ENCODE measurements at regions not wholly inside any gene's neighbourhood (a gene's known extent, or its start where the extent isn't known, plus 50 kb on each side); places are given as distances from the start of the nearest gene placed in this dataset.
A peak's percentile ranks its signal among the peaks of the same experiment; 100 is the strongest.
"Not testable (repeated sequence)": the region's sequence is repeated elsewhere in the genome, so short reads cannot be mapped to it uniquely, and the experiment has no call there.

DNA sequence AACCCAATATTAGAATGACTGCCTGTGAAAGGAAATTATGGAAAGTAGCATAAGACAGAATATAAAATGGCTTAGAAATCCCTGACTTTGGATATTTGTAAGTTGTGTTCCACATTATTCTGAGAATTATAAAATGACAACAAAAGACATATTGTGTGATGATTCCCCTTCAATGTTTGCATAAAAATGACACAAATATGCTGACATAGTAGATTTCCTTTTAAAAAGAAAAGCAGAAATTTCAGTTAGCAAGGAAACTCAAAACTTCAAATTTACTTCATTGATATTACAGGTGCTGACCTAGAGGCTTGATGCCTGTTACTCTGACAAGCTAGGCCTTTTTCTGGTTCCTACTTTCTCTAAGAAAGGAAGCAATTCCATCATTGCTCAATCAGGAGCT lies 816.9 kb upstream of the HS3ST5 start:
- Histone ChIP-seq H3K9me3 (ENCODE audit: control insufficient read depth in 5 of 5, low read length in 5 of 5) (peaks cover 0 to 7% (median 0%) of the 10 kb centered on the region in 5 donors), H3K4me3 (ENCODE audit: low read depth in 1 of 5, low read length in 5 of 5) (no peak overlapping the region), H3K27me3 (ENCODE audit: control insufficient read depth in 5 of 5, insufficient read depth in 4 of 5, low read length in 5 of 5) (no peaks in the 10 kb centered on the region), H3K27ac (ENCODE audit: low read depth, low read length) (no peak overlapping the region), H3K9ac (ENCODE audit: low read length in 5 of 5) (no peak overlapping the region), H3K36me3 (ENCODE audit: control insufficient read depth in 5 of 5, insufficient read depth in 5 of 5, low read length in 5 of 5) (no peaks in the 10 kb centered on the region), H3K4me1 (ENCODE audit: control insufficient read depth in 5 of 5, insufficient read depth in 5 of 5, low read length in 5 of 5) (no peaks in the 10 kb centered on the region)

DNA sequence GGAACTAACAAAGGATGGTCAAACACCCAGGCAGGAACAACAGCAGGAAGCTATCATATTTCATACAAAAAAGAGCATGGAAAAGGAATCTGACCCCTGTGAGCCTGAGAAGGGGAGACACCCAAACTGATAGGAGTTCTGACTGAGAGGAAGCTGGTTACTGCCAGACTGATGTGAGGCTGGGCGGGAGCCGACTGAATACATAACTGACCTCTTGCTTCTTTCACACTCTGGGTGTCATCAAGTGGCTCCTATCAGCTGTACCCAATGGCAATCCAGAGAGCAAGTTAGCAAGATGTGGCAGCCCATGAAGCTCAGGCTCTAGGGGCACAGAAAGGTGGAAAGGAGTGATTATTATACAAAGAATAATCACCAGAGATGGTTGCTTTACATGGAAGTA lies 795.1 kb upstream of the HS3ST5 start:
- Histone ChIP-seq H3K9me3 (ENCODE audit: control insufficient read depth in 5 of 5, low read length in 5 of 5) (no peaks in the 10 kb centered on the region), H3K27ac (ENCODE audit: low read depth, low read length) (no peak overlapping the region), H3K27me3 (ENCODE audit: control insufficient read depth in 5 of 5, insufficient read depth in 4 of 5, low read length in 5 of 5) (no peaks in the 10 kb centered on the region), H3K9ac (ENCODE audit: low read length in 5 of 5) (no peak overlapping the region), H3K4me1 (ENCODE audit: control insufficient read depth in 5 of 5, insufficient read depth in 5 of 5, low read length in 5 of 5) (no peaks in the 10 kb centered on the region), H3K36me3 (ENCODE audit: control insufficient read depth in 5 of 5, insufficient read depth in 5 of 5, low read length in 5 of 5) (no peaks in the 10 kb centered on the region), H3K4me3 (ENCODE audit: low read depth in 1 of 5, low read length in 5 of 5) (no peak overlapping the region)

DNA sequence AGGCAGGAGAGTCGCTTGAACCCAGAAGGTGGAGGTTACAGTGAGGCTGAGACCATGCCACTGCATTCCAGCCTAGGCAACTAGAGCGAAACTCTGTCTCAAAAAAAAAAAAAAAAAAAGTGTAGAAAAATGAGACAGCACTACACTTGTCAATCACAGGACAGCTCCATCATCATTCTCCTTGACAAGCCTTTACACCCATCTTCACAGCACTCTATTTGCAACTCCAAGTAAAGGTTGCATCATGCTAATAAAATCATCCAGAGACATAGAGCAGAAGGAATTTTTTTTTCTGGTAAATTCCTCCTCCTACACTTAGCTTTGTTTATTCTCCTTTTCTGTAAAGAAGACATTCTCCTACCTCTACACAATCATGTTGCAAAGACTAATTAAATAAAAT lies 791.0 kb upstream of the HS3ST5 start:
- Histone ChIP-seq H3K36me3 (ENCODE audit: control insufficient read depth in 5 of 5, insufficient read depth in 5 of 5, low read length in 5 of 5) (no peaks in the 10 kb centered on the region), H3K9me3 (ENCODE audit: control insufficient read depth in 5 of 5, low read length in 5 of 5) (peaks cover 0 to 8% (median 0%) of the 10 kb centered on the region in 5 donors), H3K4me3 (ENCODE audit: low read depth in 1 of 5, low read length in 5 of 5) (no peak overlapping the region), H3K4me1 (ENCODE audit: control insufficient read depth in 5 of 5, insufficient read depth in 5 of 5, low read length in 5 of 5) (peaks cover 0 to 6% (median 3%) of the 10 kb centered on the region in 5 donors), H3K9ac (ENCODE audit: low read length in 5 of 5) (no peak overlapping the region), H3K27ac (ENCODE audit: low read depth, low read length) (no peak overlapping the region), H3K27me3 (ENCODE audit: control insufficient read depth in 5 of 5, insufficient read depth in 4 of 5, low read length in 5 of 5) (no peaks in the 10 kb centered on the region)

DNA sequence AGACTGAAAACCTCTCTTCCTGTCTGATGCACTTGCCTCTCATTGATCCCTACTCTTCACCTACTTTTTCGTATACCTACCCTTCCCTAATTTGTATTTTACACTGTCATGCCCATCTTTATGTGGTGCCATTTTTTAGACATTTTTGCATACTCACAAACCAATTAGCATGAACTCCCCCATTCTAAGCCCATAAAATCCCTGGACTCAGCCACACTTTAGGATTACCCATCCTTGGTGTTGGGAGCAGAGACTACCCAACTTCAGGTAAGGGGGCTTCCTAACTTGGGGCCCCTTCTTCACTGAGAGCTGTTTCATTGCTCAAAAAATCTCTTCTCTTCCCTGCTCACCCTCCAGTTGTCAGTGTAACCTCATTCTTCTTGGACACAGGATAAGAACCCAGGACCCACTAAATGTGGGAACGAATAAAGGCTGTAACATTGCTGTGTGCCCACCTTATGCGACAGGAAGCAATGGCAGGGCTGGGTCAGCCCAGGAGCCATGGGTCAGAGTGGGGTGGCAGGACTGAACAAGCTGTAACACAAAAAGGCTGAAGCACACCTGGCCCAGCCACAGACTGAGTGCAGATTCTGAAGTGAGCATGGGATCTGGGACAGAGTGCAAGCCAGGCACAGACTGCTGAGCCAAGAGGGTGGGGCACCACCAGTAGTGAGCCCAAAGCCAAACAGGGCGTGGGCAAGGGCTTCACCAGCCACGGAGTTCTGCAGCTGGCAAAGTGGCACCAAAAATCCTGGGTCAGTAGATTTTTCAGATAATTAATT lies 789.1 kb upstream of the HS3ST5 start:
- Histone ChIP-seq H3K4me1 (ENCODE audit: control insufficient read depth in 5 of 5, insufficient read depth in 5 of 5, low read length in 5 of 5) (peaks cover 0 to 6% (median 3%) of the 10 kb centered on the region in 5 donors), H3K27me3 (ENCODE audit: control insufficient read depth in 5 of 5, insufficient read depth in 4 of 5, low read length in 5 of 5) (no peaks in the 10 kb centered on the region), H3K36me3 (ENCODE audit: control insufficient read depth in 5 of 5, insufficient read depth in 5 of 5, low read length in 5 of 5) (no peaks in the 10 kb centered on the region), H3K9ac (ENCODE audit: low read length in 5 of 5) (no peak overlapping the region), H3K27ac (ENCODE audit: low read depth, low read length) (no peak overlapping the region), H3K9me3 (ENCODE audit: control insufficient read depth in 5 of 5, low read length in 5 of 5) (peaks cover 0 to 8% (median 0%) of the 10 kb centered on the region in 5 donors), H3K4me3 (ENCODE audit: low read depth in 1 of 5, low read length in 5 of 5) (peak overlapping the region in 1 of 5 donors; percentile 37)

DNA sequence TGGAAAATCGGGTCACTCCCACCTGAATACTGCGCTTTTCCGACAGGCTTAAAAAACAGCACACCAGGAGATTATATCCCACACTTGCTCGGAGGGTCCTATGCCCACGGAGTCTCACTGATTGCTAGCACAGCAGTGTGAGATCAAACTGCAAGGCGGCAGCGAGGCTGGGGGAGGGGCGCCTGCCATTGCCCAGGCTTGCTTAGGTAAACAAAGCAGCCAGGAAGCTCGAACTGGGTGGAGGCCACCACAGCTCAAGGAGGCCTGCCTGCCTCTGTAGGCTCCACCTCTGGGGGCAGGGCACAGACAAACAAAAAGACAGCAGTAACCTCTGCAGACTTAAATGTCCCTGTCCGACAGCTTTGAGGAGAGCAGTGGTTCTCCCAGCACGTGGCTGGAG lies 778.7 kb upstream of the HS3ST5 start:
- H3K36me3 ChIP-seq (ENCODE audit: control insufficient read depth in 5 of 5, insufficient read depth in 5 of 5, low read length in 5 of 5); H3K27me3 ChIP-seq (ENCODE audit: control insufficient read depth in 5 of 5, insufficient read depth in 4 of 5, low read length in 5 of 5); H3K9ac ChIP-seq (ENCODE audit: low read length in 5 of 5); H3K27ac ChIP-seq (ENCODE audit: low read depth, low read length); H3K9me3 ChIP-seq (ENCODE audit: control insufficient read depth in 5 of 5, low read length in 5 of 5); H3K4me1 ChIP-seq (ENCODE audit: control insufficient read depth in 5 of 5, insufficient read depth in 5 of 5, low read length in 5 of 5); H3K4me3 ChIP-seq (ENCODE audit: low read depth in 1 of 5, low read length in 5 of 5): not testable (repeated sequence)

DNA sequence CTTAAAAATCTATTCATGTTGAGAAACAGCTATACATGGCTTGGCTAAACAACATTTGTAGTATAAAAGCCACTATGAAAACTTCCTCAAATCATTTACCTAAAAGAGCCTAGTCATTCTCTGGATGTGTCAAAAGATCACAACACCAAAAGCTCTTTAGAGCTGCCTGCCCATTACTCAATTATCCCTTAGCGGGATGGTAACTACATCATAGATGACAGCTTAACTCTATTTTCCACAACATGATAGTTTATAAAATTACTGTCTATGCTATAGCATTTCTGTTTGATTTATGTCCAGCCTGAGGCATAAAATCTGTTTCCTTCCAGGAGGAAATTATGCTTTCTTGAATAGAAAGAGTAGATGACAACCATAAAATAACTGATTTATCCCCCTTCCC lies 777.6 kb upstream of the HS3ST5 start:
- no peak overlapping the region for H3K9ac ChIP-seq (ENCODE audit: low read length in 5 of 5)
- H3K9me3 ChIP-seq (ENCODE audit: control insufficient read depth in 5 of 5, low read length in 5 of 5), result no peaks in the 10 kb centered on the region
- H3K36me3 ChIP-seq (ENCODE audit: control insufficient read depth in 5 of 5, insufficient read depth in 5 of 5, low read length in 5 of 5), result no peaks in the 10 kb centered on the region
- no peaks in the 10 kb centered on the region for H3K27me3 ChIP-seq (ENCODE audit: control insufficient read depth in 5 of 5, insufficient read depth in 4 of 5, low read length in 5 of 5)
- H3K27ac ChIP-seq (ENCODE audit: low read depth, low read length), result no peak overlapping the region
- H3K4me1 ChIP-seq (ENCODE audit: control insufficient read depth in 5 of 5, insufficient read depth in 5 of 5, low read length in 5 of 5), result no peaks in the 10 kb centered on the region
- H3K4me3 ChIP-seq (ENCODE audit: low read depth in 1 of 5, low read length in 5 of 5), result no peak overlapping the region

DNA sequence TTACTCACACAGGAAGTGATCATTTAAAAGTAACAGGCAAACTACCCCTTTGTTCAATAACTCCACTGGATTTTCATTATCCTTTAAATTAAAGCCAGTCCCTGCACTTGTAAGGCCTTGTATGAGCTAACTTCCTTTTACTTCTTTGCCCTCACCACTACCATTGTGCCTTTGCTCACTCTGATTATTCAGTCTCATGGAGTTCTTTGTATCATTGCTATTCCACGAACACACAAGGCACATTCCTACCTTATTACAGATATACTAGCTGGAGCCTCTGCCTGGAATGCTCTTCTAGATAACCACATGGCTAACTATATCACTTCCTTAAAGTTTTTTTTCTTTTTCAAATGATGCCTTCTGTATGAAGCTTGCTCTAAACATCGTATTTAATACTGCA lies 748.6 kb upstream of the HS3ST5 start:
- Histone ChIP-seq H3K4me3 (ENCODE audit: low read depth in 1 of 5, low read length in 5 of 5) (no peak overlapping the region), H3K27me3 (ENCODE audit: control insufficient read depth in 5 of 5, insufficient read depth in 4 of 5, low read length in 5 of 5) (no peaks in the 10 kb centered on the region), H3K9me3 (ENCODE audit: control insufficient read depth in 5 of 5, low read length in 5 of 5) (no peaks in the 10 kb centered on the region), H3K36me3 (ENCODE audit: control insufficient read depth in 5 of 5, insufficient read depth in 5 of 5, low read length in 5 of 5) (no peaks in the 10 kb centered on the region), H3K4me1 (ENCODE audit: control insufficient read depth in 5 of 5, insufficient read depth in 5 of 5, low read length in 5 of 5) (no peaks in the 10 kb centered on the region), H3K9ac (ENCODE audit: low read length in 5 of 5) (no peak overlapping the region), H3K27ac (ENCODE audit: low read depth, low read length) (no peak overlapping the region)

DNA sequence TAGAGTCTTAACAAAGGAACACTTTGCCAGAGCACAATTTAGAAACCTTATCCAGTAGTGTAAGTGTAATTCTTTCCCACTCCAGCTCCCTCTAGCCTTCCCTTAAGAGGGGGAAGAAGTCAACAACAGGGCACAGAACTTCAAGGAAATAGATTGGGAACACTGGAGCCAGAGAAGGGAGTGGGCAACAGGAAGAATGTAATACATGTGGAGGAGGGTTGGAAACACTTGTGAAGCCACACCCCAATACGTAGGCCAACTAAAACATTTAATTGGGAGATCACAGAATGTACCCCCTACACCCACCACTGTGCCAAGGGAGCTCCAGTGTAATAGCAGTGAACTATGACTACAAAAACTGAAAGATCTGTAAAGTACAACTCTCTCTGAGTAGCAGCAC lies 735.7 kb upstream of the HS3ST5 start:
- Histone ChIP-seq H3K27me3 (ENCODE audit: control insufficient read depth in 5 of 5, insufficient read depth in 4 of 5, low read length in 5 of 5) (no peaks in the 10 kb centered on the region), H3K27ac (ENCODE audit: low read depth, low read length) (no peak overlapping the region), H3K36me3 (ENCODE audit: control insufficient read depth in 5 of 5, insufficient read depth in 5 of 5, low read length in 5 of 5) (no peaks in the 10 kb centered on the region), H3K9me3 (ENCODE audit: control insufficient read depth in 5 of 5, low read length in 5 of 5) (peaks cover 0 to 3% (median 0%) of the 10 kb centered on the region in 5 donors), H3K4me1 (ENCODE audit: control insufficient read depth in 5 of 5, insufficient read depth in 5 of 5, low read length in 5 of 5) (no peaks in the 10 kb centered on the region), H3K4me3 (ENCODE audit: low read depth in 1 of 5, low read length in 5 of 5) (no peak overlapping the region), H3K9ac (ENCODE audit: low read length in 5 of 5) (no peak overlapping the region)

DNA sequence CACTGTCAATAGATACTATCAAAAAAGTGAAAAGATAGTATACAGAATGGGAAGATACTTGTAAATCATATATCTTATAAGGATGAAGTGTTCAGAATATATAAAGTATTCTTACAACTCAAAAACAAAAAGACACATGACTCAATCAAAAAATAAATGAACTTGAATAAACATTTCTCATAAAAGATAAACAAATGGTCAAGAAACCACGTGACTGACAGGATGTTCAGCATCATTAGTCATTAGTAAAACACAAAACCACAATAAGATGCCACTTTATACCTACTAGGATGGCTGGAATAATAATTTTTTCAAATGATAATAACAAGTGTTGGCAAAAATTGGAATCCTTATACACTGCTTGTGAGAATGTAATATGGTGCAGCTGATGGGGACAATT lies 729.1 kb upstream of the HS3ST5 start:
- Histone ChIP-seq H3K27ac (ENCODE audit: low read depth, low read length) (no peak overlapping the region), H3K9ac (ENCODE audit: low read length in 5 of 5) (no peak overlapping the region), H3K9me3 (ENCODE audit: control insufficient read depth in 5 of 5, low read length in 5 of 5) (peaks cover 0 to 7% (median 5%) of the 10 kb centered on the region in 5 donors), H3K4me1 (ENCODE audit: control insufficient read depth in 5 of 5, insufficient read depth in 5 of 5, low read length in 5 of 5) (no peaks in the 10 kb centered on the region), H3K27me3 (ENCODE audit: control insufficient read depth in 5 of 5, insufficient read depth in 4 of 5, low read length in 5 of 5) (no peaks in the 10 kb centered on the region), H3K36me3 (ENCODE audit: control insufficient read depth in 5 of 5, insufficient read depth in 5 of 5, low read length in 5 of 5) (no peaks in the 10 kb centered on the region), H3K4me3 (ENCODE audit: low read depth in 1 of 5, low read length in 5 of 5) (no peak overlapping the region)

DNA sequence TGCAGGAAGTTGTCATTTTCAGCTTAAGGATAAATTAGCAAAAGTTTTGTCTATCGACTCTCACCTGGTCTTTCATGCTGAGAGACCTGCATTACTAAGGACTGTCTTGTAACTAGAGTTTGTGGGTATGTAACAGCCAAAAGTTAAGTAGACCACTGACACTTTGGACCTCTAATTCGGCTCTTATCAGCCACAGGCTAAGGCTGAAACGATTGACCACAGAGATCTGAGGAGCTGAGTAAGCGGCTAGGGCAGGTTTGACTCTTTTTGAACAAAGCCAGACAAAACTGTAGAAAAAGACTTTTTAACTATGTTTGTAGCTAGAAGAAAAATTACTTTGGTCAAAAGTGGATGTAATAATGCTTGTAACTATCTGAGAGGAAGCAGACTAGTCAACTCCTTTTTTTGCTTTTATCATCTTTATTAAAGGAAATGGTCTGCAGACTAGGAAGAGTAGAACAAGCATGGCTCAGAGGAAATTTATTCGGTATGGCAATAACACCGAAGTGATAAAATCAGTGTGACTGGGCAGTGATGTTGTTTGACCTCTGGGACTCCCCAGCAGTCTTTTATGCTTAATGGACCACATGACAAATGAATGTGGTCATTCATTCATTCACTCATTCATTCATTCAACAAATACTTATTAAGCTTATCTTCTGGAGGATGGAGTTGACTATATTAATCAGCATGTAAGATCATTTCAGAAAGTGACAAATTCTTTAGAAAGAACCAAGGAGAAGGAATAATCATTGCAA lies 725.0 kb upstream of the HS3ST5 start:
- Histone ChIP-seq H3K27me3 (ENCODE audit: control insufficient read depth in 5 of 5, insufficient read depth in 4 of 5, low read length in 5 of 5) (no peaks in the 10 kb centered on the region), H3K4me1 (ENCODE audit: control insufficient read depth in 5 of 5, insufficient read depth in 5 of 5, low read length in 5 of 5) (no peaks in the 10 kb centered on the region), H3K4me3 (ENCODE audit: low read depth in 1 of 5, low read length in 5 of 5) (no peak overlapping the region), H3K9ac (ENCODE audit: low read length in 5 of 5) (no peak overlapping the region), H3K36me3 (ENCODE audit: control insufficient read depth in 5 of 5, insufficient read depth in 5 of 5, low read length in 5 of 5) (no peaks in the 10 kb centered on the region), H3K9me3 (ENCODE audit: control insufficient read depth in 5 of 5, low read length in 5 of 5) (peaks cover 0 to 7% (median 5%) of the 10 kb centered on the region in 5 donors), H3K27ac (ENCODE audit: low read depth, low read length) (no peak overlapping the region)

Measured in subcutaneous abdominal adipose tissue (tissue), 5 donors.